NCI-H524 treated with DMSO at 0.1 percent for 48 hours (cell line): ENCODE measurements at regions not wholly inside any gene's neighbourhood (a gene's known extent, or its start where the extent isn't known, plus 50 kb on each side); places are given as distances from the start of the nearest gene placed in this dataset.
"Not testable (repeated sequence)": the region's sequence is repeated elsewhere in the genome, so short reads cannot be mapped to it uniquely, and the experiment has no call there.

Source experiments
- DNase-seq: peaks from one replicate; lab custom pipeline; 2025; lab: John Stamatoyannopoulos, UW

GRCh38 chr2:21854938-21855337 lies 731.2 kb downstream of the TDRD15 start:
- no peak for DNase-seq

GRCh38 chr2:21856708-21857107 lies 732.9 kb downstream of the TDRD15 start:
- DNase-seq, result no peak

GRCh38 chr2:21860907-21861306 lies 737.1 kb downstream of the TDRD15 start:
- no peak for DNase-seq

- DNase-seq, result no peak
These were observed 742.5 kb downstream of the TDRD15 start for GRCh38 chr2:21866316-21866715.

- DNase-seq, result no peak
These were observed 764.1 kb downstream of the TDRD15 start for GRCh38 chr2:21887881-21888280.

- no peak for DNase-seq
These were observed 766.3 kb downstream of the TDRD15 start for GRCh38 chr2:21890041-21890440.

GRCh38 chr2:21890716-21891115 lies 766.9 kb downstream of the TDRD15 start:
- DNase-seq, result no peak

- no peak for DNase-seq
These were observed 767.4 kb downstream of the TDRD15 start for GRCh38 chr2:21891191-21891590.

- no peak for DNase-seq
These were observed 768.4 kb downstream of the TDRD15 start for GRCh38 chr2:21892140-21892539.

- DNase-seq, result no peak
These were observed 771.4 kb downstream of the TDRD15 start for GRCh38 chr2:21895200-21895599.

GRCh38 chr2:21908712-21909380 lies 785.1 kb downstream of the TDRD15 start:
- DNase-seq, result not testable (repeated sequence)

GRCh38 chr2:21910832-21911507 lies 787.2 kb downstream of the TDRD15 start:
- no peak for DNase-seq

GRCh38 chr2:21912405-21912804 lies 788.6 kb downstream of the TDRD15 start:
- no peak for DNase-seq

GRCh38 chr2:21915201-21915600 lies 791.4 kb downstream of the TDRD15 start:
- no peak for DNase-seq

GRCh38 chr2:21916934-21917522 lies 793.3 kb downstream of the TDRD15 start:
- peak; percentile 7 for DNase-seq

- no peak for DNase-seq
These were observed 797.0 kb downstream of the TDRD15 start for GRCh38 chr2:21920721-21921120.

- no peak for DNase-seq
These were observed 801.0 kb downstream of the TDRD15 start for GRCh38 chr2:21924640-21925285.

GRCh38 chr2:21928292-21928691 lies 804.5 kb downstream of the TDRD15 start:
- DNase-seq, result no peak

GRCh38 chr2:21930226-21930625 lies 806.5 kb downstream of the TDRD15 start:
- DNase-seq, result no peak

GRCh38 chr2:21939967-21940366 lies 816.2 kb downstream of the TDRD15 start:
- DNase-seq, result no peak

- no peak for DNase-seq
These were observed 820.8 kb downstream of the TDRD15 start for GRCh38 chr2:21944536-21944935.

- no peak for DNase-seq
These were observed 821.9 kb downstream of the TDRD15 start for GRCh38 chr2:21945658-21946057.

- no peak for DNase-seq
These were observed 823.3 kb downstream of the TDRD15 start for GRCh38 chr2:21947046-21947445.
